ENCODE measurements at regions not wholly inside any gene's neighbourhood (a gene's known extent, or its start where the extent isn't known, plus 50 kb on each side); places are given as distances from the start of the nearest gene placed in this dataset.

- Mint-ChIP-seq H3K9me3 (ENCODE audit: unreplicated experiment) (peaks cover 3% of the 10 kb centered on the region), H3K36me3 (ENCODE audit: insufficient read depth, unreplicated experiment) (no peaks in the 10 kb centered on the region), H3K27ac (ENCODE audit: low read depth, unreplicated experiment) (no peak overlapping the region), H3K27me3 (ENCODE audit: insufficient read depth, unreplicated experiment) (no peaks in the 10 kb centered on the region), H3K4me1 (ENCODE audit: insufficient read depth, unreplicated experiment) (no peaks in the 10 kb centered on the region), H3K4me3 (ENCODE audit: unreplicated experiment) (no peak overlapping the region)
- no peak for TF ChIP-seq CTCF (IDR thresholded peaks at IDR 0.05; ENCODE audit: unreplicated experiment)
- no TSS peak for BruUV-seq (replicated peaks)
- intact Hi-C loops (cut with micrococcal nuclease): no loop called here
- POLR2A ChIA-PET: interaction anchor here (0.6 kb wide), 1 partner anchor 95 kb away, joined by 3 read pairs; no protein-coding TSS in a partner anchor
- CTCF ChIA-PET: interaction anchor here (0.7 kb wide), 1 partner anchor 44 kb away, joined by 5 read pairs; no protein-coding TSS in a partner anchor
- DNase-seq (ENCODE audit: unreplicated experiment): no peak
Measured at GRCh38 chr14:101367421-101368261, 193.7 kb upstream of the DIO3 start.

GRCh38 chr14:101368629-101369028 is 192.7 kb upstream of the DIO3 start:
- intact Hi-C loops (cut with micrococcal nuclease): no loop called here
- no peak for TF ChIP-seq CTCF (IDR thresholded peaks at IDR 0.05; ENCODE audit: unreplicated experiment)
- DNase-seq (ENCODE audit: unreplicated experiment): no peak
- Mint-ChIP-seq H3K27me3 (ENCODE audit: insufficient read depth, unreplicated experiment) (peaks cover 6% of the 10 kb centered on the region), H3K36me3 (ENCODE audit: insufficient read depth, unreplicated experiment) (no peaks in the 10 kb centered on the region), H3K27ac (ENCODE audit: low read depth, unreplicated experiment) (no peak overlapping the region), H3K4me1 (ENCODE audit: insufficient read depth, unreplicated experiment) (no peaks in the 10 kb centered on the region), H3K4me3 (ENCODE audit: unreplicated experiment) (no peak overlapping the region), H3K9me3 (ENCODE audit: unreplicated experiment) (no peaks in the 10 kb centered on the region)
- no TSS peak for BruUV-seq (replicated peaks)
- ChIA-PET POLR2A (no interaction called here), CTCF (no interaction called here)

GRCh38 chr14:101369194-101369915 is 191.9 kb upstream of the DIO3 start:
- CTCF ChIA-PET: interaction anchor here (0.6 kb wide), 1 partner anchor 311 kb away, joined by 5 read pairs; no protein-coding TSS in a partner anchor
- H3K36me3 Mint-ChIP-seq (ENCODE audit: insufficient read depth, unreplicated experiment): no peaks in the 10 kb centered on the region
- intact Hi-C loops (cut with micrococcal nuclease): no loop called here

More at GRCh38 chr14:101369194-101369915, 191.9 kb upstream of the DIO3 start:
- Mint-ChIP-seq H3K4me3 (ENCODE audit: unreplicated experiment) (no peak overlapping the region), H3K27me3 (ENCODE audit: insufficient read depth, unreplicated experiment) (peaks cover 14% of the 10 kb centered on the region), H3K27ac (ENCODE audit: low read depth, unreplicated experiment) (no peak overlapping the region), H3K9me3 (ENCODE audit: unreplicated experiment) (no peaks in the 10 kb centered on the region), H3K4me1 (ENCODE audit: insufficient read depth, unreplicated experiment) (no peaks in the 10 kb centered on the region)
- POLR2A ChIA-PET: no interaction called here
- no peak for DNase-seq (ENCODE audit: unreplicated experiment)
- no TSS peak for BruUV-seq (replicated peaks)
- TF ChIP-seq CTCF (IDR thresholded peaks at IDR 0.05; ENCODE audit: unreplicated experiment): no peak
